Skin of body (tissue), 1 donor: ENCODE measurements at regions not wholly inside any gene's neighbourhood (a gene's known extent, or its start where the extent isn't known, plus 50 kb on each side); places are given as distances from the start of the nearest gene placed in this dataset.

ENCODE experiments used
- DNase-seq: peaks from one replicate; lab custom pipeline; 2025; lab: John Stamatoyannopoulos, UW

DNA sequence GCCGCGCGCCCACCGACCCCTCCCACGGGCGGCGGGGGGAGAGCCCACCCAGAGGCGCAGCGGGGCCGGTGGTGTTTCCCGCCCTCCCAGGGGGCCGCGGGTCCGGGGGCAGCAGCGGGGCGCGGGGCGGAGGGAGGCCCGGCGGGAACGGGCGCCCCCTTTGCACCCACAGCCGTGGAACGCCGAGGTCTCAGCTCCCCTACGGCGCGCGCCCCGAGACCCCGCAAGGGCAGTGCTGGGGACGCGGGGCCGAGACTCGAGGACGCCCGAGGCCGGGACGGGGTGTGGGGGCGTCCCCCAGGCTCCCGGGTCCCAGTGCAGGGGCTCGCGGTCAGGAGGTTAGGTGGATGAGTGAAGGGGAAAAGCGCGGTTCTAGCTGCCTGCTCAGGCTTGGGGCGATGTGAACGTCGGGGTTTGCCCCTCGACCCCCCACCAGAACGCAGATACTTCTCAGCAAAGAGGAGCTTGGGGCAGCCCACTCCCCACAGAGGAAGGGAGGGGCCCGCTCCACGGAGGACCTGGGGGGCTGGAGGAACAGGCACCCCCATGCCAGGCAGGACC, 65.5 kb upstream of the BHLHE23 start:
- DNase-seq = no peak

- no peak for DNase-seq
Observed at GRCh38 chr20:63071541-63072181, 64.9 kb upstream of the BHLHE23 start.

DNA sequence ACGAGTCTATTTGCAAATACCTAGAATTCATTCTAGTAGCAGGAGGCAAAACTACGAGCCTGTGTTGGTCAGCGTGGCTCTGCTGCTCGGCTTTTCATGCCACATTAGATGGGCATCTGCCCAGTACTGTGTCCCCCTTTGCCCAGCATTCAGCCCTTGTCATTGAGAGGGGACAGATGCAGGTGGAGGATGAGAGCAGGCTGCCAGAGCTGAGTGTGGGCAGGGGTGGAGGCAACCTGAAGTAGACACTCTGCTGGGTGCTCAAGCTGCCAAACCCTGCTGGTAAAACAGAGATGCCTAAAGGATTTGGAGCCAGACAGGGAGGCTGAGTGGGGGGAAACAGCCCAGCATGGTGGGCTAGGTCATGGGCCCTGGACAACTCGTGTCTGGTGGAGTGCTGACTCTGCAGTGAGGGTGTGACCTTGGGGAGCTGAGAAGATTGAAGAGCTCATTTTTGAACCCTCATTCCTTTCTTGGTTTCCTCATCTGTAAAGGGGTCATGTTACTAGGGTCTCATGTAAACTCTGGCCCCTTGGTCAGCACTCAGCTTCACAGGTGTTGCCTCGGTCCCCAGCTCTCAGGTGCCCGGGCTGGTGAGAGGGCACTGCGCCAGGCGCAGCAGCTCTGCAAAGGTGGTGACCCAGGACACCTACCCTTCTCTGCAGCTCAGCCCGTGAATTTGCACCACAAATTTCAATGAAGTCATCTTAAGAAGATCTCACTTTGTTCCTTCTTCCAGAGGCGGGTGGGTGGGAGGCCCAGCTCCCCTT, 64.2 kb upstream of the BHLHE23 start:
- DNase-seq = no peak

DNA sequence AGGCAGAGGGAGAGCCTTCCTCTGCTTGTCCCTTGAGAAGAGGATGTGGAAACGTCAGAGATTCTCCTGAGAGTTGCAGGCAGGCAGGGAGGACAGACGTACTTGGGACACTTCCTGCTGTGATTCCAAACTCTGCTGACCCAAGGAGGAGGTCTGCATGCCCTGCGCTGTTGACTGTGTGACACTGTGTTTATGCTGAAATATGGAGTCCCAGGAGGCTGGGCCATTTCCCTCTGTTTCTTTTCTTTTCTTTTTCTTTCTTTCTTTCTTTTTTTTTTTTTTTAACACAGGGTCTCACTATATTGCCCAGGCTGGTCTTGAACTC, 63.5 kb upstream of the BHLHE23 start:
- no peak for DNase-seq

DNA sequence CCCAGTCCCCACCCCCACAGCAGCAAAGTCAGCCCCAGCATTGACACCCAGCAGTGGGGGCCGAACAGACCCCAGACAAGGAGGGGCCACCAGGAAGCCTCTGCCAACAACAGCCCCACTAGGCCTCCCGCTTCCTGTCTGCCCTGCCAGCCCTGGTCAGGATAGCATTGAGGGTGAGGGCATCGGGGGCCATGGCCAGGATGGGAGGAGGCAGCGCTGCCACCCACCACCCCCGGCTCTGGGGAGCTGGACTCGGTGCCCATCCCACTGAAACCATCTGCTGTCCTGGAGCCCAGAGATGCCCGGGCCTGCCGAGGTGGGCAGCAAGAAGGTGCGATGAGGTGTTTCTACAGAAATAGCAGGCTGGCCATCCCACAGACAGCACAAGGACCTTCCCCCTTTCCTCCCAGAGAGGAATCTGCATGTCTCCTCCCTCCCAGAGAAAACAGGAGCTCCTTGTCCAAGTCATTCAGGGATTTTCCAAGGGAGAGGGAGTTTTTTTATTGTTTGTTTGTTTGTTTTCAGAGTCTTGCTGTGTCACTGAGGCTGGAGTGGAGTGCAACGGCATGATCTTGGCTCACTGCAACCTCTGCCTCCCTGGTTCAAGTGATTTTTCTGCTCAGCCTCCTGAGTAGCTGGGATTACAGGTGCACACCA, 62.1 kb upstream of the BHLHE23 start:
- no peak for DNase-seq

- DNase-seq = no peak
Observed at GRCh38 chr20:63067721-63068560, 61.2 kb upstream of the BHLHE23 start.

- DNase-seq = no peak
Observed at GRCh38 chr20:63067266-63067635, 60.5 kb upstream of the BHLHE23 start.

DNA sequence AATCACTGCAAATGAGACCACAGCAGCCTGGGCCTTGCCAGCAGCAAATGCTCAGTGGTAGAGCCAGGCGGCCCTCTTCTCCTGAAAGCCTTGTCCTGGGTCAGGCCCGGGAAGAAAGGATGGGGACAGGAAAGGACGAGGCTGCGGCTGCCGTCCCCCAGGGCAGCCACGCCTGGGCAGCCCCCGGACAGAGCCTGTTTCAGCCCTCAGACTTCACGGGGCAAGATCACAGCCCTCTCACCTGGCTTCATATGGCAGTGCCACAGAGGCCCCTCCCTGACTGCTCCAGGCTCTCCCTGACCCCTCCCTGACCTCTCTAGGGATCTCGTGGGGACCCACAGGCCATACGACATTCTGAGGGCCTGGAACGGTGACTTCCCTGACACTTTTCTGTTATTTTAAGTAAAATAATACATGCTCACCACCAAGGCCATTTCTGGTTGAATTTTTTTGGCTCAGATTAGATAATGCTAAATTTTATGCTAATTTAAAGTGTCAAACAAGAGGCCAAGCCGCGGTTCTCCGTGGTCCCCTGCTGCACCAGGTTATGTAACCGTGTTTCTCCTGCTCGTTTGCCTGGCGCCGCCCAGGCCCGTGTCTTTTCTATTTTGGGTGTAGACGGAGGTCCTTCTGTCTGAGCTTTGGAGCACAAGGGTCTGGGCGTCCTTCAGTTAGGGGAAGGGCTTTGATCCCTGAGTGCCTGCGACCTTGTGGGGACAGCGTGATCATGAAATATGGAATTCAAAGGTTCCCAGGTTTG, 59.9 kb upstream of the BHLHE23 start:
- no peak for DNase-seq

GRCh38 chr20:63065911-63066310, 59.1 kb upstream of the BHLHE23 start:
- DNase-seq = no peak

DNA sequence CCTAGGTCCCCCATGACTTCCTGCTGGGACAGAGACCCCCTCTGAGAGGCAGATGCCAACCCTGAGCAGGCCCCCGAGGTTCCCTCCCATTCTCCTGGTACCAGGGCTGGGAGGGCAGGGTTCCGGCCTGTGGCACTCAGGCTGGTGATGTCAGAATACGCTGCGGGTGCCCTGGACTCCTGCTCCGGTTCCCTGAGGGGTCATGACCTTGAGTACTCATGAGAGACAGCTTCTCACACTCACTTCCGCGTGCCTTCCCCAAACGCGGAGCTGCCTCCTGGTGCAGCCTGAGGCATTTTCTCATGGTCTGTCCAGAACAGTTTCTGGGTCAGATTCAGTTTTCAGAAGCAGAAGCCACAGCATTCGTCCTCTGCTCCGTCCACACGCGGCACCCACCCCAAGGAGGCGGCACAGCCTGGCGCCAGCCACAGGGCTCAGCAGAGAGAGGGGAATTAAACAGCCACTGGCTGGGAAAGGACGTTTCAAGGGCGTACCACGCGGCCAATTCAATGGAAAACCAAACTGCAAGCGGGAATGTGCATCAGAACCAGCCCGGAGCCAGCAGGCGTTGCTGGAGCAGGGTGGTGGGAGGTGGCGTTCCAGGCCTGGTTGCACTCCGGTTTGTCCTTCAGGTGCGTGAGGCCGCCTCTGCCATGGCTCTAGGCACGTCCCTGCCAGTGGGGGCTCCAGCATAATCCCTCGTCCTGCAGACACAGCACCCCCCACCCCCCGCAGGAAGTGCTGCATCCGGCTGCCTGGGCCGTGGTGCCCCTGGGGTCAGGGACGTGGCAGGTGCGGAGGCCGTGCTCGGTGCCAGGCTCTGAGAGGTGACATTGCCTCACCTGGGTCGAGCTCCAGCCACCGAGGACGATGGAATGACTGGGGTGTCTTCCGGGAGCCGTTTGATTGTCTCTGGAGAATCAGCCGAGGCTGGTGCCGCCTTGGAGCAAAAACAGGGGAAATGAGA, 58.3 kb upstream of the BHLHE23 start:
- no peak for DNase-seq

DNA sequence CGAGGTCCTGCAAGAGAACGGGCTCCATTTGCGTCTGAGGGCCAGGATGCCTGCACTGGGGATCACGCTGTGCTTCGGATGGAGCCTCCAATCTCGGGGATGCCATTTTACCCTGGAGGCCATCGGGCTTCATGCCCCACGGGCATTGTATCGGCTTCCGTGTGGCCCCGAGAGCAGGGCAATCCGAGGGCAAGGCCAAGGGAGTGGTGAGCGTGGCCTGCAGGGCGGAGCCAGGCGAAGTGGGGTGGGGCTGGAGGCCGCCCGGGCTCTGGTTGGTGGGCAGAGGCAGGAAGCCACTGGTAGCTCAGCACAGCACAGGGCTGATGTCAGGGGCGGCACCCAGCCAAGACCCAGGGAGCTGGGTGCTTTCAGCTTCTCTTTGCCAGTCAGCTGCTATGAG, 57.5 kb upstream of the BHLHE23 start:
- no peak for DNase-seq

DNA sequence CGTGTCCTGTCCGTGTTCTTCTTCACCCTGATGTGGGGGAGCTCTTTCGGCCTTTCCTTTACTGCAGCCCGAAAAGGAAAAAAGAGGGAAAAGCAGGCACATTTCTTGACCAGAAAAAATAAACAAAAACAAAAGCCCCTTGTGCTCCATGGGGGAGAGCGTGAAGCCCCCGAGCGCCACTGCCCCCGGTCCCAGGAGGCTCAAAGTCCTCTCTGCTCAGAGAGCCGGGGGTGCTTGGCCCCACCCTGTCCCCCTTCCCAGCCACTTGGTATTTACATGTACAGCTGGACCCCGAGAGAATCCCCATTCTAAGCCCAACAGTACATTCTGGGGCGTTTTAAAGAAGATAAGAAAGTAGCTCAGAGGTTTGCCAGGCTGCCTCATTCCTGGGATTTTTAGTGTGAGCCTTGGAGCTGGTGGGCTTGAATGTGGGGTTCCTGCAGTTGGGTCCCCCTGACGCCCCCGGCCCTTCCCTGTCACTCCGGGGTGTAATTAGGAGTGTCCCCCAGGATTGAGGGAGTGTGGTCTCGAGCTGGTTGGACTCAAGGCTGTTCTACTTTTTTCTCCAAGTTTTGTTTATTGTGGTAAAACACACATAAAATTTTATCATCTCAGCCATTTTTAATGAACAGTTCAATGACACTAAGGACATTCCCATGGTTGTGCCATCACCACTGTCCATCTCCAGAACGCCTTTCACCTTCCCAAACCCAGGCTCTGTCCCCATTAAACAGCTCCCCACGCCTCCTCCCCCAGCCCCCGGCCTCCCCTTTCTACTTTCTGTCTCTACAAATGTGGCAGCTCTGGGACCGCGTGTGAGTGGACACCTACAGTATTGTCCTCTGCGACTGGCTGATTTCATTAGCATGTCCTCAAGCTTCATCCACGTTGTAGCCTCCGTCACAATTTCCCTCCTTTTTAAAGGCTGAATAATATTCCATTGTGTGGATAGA, 55.7 kb upstream of the BHLHE23 start:
- DNase-seq = no peak

DNA sequence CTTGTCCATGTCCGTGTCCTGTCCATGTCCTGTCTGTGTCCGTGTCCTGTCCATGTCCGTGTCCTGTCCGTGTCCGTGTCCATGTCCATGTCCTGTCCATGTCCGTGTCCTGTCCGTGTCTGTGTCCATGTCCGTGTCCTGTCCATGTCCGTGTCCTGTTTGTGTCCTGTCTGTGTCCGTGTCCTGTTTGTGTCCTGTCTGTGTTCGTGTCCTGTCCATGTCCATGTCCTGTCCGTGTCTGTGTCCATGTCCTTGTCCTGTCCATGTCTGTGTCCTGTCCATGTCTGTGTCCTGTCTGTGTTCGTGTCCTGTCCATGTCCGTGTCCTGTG, 55.0 kb upstream of the BHLHE23 start:
- DNase-seq = no peak

GRCh38 chr20:63061051-63061770, 54.4 kb upstream of the BHLHE23 start:
- DNase-seq = no peak

DNA sequence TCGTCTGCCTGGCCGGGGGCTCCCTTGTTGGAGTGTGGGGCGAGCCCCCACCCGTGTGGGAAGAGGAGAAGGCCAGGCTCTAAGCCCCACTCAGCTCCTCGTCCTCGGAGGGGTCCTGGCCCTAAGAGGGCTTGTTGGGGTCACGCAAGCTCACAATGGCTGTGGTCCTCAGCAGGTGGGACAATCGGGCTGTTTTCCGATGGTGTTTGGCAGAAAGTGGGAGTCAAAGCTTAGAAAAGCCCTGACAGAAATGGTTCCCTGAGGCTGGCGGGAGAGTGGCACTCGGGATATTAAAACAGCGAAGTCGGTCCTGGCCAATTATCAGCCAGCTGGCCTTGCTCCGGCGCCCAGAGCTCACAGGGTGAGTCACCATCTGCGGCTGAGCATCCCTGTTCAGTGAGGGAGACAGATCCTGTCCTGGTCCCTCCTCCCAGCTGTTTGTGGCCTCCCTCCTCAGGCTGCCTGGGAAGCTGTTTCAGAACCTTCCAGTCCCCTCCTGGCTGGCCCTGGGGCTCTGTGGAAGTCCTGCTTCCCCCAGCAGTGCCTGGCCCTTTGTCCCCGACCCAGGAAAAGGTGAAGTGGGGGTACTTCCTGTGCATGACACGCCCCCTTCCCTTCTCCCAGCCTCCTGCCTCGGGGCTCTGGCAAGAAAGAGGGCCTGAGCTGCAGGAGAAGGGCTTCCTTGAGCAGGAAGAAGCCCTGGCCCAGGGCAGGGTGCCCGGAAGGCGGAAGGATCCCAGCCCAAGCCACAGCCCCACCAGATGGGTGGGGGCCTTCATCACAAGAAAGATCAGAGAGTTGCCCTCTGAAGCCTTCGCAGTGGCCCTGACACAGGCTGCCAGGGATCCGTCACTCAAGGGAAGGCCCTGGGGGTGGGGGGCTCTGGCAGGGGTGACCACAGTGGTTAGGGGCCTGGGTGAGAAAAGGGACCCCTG, 53.6 kb upstream of the BHLHE23 start:
- DNase-seq = no peak

DNA sequence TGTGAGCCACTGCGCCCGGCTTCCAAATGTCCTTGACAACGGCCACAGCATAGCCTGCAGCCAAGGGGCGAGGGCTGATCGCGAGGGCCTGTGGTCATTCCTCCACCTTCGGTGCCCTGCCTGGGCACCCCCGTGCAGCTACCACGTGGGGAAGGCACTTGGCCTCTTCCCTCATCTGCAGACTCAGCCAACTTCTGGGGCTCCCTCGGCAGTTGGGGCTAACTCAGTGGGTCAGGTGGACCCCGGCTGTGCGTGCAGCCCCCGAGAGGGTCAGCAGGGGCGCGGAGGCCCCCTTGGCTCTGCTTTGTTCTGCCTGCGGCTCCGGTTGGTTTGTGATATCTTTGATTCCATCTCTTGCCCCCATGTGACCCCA, 52.9 kb upstream of the BHLHE23 start:
- DNase-seq = no peak
